Bronchial epithelial cell (primary cell): ENCODE measurements at regions not wholly inside any gene's neighbourhood (a gene's known extent, or its start where the extent isn't known, plus 50 kb on each side); places are given as distances from the start of the nearest gene placed in this dataset.

Experiments used
- DNase-seq: peaks from one replicate; pipeline ENCODE4 v3.0.0-alpha.2; 2010; ENCODE audit warnings: low read depth
- FAIRE-seq: peaks from 2 replicates; lab custom pipeline; 2011; peaks lifted over from hg19 to GRCh38; lab: Jason Lieb, UNC
- H3K27me3 ChIP-seq: 2 replicates; pipeline ENCODE4 v1.5.1; 2011; ENCODE audit warnings: low read length; ENCODE audit not compliant: control insufficient read depth, insufficient read depth
- H3K36me3 ChIP-seq: 2 replicates; pipeline ENCODE4 v1.5.1; 2011; ENCODE audit warnings: low read length; ENCODE audit not compliant: control insufficient read depth, insufficient read depth
- H3K4me3 ChIP-seq: 2 replicates; pipeline ENCODE4 v1.5.1; 2011; ENCODE audit warnings: mild to moderate bottlenecking, low read depth, low read length, control low read depth
- CTCF ChIP-seq: IDR thresholded peaks from 2 replicates; pipeline ENCODE4 v1.5.1; 2011; ENCODE audit warnings: mild to moderate bottlenecking, moderate library complexity, low read length, control low read depth, inconsistent platforms; ENCODE audit not compliant: insufficient read depth, severe bottlenecking

GRCh38 chr17:70897446-70897845, 728.1 kb downstream of the KCNJ2 start:
- Histone ChIP-seq H3K36me3 (no peaks in the 10 kb centered on the region), H3K4me3 (no peak overlapping the region), H3K27me3 (no peaks in the 10 kb centered on the region)
- no peak for DNase-seq
- no peak for TF ChIP-seq CTCF
- no peak for FAIRE-seq

GRCh38 chr17:70901870-70902269, 732.5 kb downstream of the KCNJ2 start:
- no peaks in the 10 kb centered on the region for H3K36me3 ChIP-seq

GRCh38 chr17:70905796-70906195, 736.5 kb downstream of the KCNJ2 start:
- no peak for FAIRE-seq
- no peaks in the 10 kb centered on the region for H3K36me3 ChIP-seq
- H3K27me3 ChIP-seq: no peaks in the 10 kb centered on the region
- no peak overlapping the region for H3K4me3 ChIP-seq
- DNase-seq: peak; percentile 87
- no peak for TF ChIP-seq CTCF

More at GRCh38 chr17:70901870-70902269, 732.5 kb downstream of the KCNJ2 start:
- no peak for TF ChIP-seq CTCF
- Histone ChIP-seq H3K4me3 (no peak overlapping the region), H3K27me3 (no peaks in the 10 kb centered on the region)
- DNase-seq (no peak), FAIRE-seq (no peak)

- no peak overlapping the region for H3K4me3 ChIP-seq
- DNase-seq: peak; percentile 15
- no peak for TF ChIP-seq CTCF
- no peaks in the 10 kb centered on the region for H3K36me3 ChIP-seq
- no peaks in the 10 kb centered on the region for H3K27me3 ChIP-seq
- FAIRE-seq: no peak
Measured at GRCh38 chr17:70906808-70907207, 737.5 kb downstream of the KCNJ2 start.

GRCh38 chr17:70912716-70913485, 743.6 kb downstream of the KCNJ2 start:
- FAIRE-seq (no peak), DNase-seq (no peak)
- no peaks in the 10 kb centered on the region for H3K36me3 ChIP-seq
- no peaks in the 10 kb centered on the region for H3K27me3 ChIP-seq
- no peak overlapping the region for H3K4me3 ChIP-seq
- no peak for TF ChIP-seq CTCF

- DNase-seq: no peak
- no peak for TF ChIP-seq CTCF
- no peak for FAIRE-seq
- Histone ChIP-seq H3K27me3 (no peaks in the 10 kb centered on the region), H3K4me3 (no peak overlapping the region), H3K36me3 (no peaks in the 10 kb centered on the region)
Measured at GRCh38 chr17:70916469-70916868, 747.1 kb downstream of the KCNJ2 start.
